Activated T-cell treated with anti-CD3 and anti-CD28 coated beads for 24 hours (primary cell): ENCODE measurements at regions not wholly inside any gene's neighbourhood (a gene's known extent, or its start where the extent isn't known, plus 50 kb on each side); places are given as distances from the start of the nearest gene placed in this dataset.

Source experiments
- DNase-seq: peaks from one replicate; pipeline ENCODE4 v3.0.0-alpha.2; 2020; ENCODE audit warnings: low read depth

DNA sequence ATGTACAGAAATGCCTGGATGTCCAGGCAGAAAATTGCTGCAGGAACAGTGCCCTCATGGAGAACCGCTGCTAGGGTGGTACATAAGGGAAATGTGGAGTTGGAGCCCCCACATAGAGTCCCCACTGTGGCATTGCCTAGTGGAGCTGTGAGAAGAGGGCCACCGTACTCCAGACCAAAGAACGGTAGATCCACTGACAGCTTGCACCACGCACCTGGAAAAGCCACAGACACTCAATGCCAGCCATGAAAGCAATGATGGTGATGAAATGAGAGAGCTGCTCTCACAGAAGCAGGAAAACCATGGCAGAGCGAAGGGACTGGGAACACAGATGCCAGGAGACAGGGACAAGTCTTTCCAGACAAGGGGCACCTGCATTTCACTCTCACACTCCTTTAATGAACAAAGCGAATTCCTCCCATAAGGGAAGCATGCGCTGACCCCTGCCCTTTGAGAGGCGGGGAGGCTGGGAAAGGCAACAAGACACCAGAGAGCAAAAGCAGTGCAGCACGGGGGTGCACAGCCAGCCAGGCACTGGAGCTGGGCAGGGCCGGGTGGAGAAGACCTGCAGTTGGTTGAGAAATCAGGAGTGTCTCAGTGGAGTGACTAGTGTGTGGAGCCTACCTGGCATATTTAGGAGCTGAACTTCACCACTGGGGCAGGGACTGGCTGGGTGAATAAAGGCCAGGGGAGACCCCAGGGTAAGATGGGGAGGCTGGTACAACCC is 1025.2 kb downstream of the TBC1D22A start:
- no peak for DNase-seq

- no peak for DNase-seq
Observed at GRCh38 chr22:47786650-47787290, 1024.3 kb downstream of the TBC1D22A start.

- no peak for DNase-seq
Observed at GRCh38 chr22:47784991-47785390, 1022.5 kb downstream of the TBC1D22A start.

DNA sequence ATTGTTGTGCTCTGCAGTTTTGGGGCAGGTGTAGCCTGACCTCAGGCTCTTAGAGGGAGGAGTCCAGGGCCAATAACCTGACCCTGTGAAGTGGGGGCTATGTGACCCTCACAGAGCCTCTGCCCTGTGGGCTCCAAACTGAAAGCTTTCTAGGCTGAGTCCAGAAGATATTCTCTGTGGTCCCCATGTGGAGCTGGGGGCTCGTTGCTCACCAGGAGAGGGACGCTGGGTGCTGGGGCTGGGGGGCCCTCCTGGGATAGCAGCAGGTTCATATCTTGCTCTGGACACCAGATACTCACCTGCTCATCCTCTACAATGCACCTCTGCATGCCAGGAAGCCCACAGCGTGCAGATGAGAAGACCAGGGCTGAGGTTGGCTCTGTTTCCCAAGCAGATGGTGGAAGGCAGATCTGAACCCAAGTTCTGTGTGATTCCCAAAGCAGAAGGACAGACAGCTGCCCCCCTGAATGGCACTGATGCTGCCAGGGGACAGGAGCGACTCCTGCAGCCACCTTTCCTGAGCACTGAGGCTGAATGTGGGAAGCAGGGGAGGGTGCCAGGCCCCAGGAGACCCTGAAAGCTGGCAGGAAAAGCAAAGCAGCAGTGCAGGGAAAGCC is 1022.0 kb downstream of the TBC1D22A start:
- DNase-seq: no peak

DNA sequence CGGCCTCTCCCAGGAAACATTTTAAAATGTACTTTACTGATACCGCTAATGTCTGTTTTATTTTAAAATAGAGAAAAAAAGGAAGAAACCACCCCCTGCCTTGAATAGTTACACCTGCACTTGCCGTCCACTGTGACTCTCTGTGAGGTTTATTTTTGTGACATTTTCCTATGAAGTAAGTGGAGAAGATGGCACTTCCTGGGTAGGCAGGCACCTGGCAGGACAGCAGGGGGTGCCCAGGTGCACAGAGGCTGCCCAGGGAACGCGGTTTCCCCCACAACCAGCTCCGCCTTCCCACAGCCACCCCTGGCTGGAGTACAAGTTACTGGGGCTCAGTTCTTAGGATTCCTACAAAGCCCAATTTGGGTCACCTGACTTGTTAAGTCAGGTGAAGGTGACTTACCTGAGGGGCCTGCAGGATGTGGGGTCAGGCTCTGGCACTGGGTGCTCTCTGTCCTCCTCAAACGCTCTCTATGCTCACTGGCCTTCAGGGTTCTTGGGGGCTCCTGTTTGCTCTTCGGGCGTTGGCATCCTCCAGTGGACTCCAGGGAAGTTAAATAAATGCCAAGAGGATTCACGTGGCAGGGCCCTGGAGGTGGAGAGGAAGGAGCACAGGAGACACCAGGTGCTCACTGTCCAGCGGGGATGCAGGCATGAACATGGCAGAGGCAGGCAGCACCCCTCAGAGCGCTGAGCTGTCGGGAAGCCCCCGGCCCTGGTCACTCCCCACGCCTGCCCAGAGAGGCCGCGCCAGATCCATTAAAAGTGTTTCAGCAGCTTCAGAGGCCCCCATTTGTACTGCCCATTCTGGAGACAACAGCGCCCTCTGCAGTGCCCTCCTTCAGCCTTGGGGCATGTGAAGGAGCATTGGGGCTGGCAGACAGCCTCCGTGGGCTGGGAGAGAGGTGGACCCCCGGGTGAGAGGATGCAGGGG is 1021.2 kb downstream of the TBC1D22A start:
- DNase-seq: no peak

DNA sequence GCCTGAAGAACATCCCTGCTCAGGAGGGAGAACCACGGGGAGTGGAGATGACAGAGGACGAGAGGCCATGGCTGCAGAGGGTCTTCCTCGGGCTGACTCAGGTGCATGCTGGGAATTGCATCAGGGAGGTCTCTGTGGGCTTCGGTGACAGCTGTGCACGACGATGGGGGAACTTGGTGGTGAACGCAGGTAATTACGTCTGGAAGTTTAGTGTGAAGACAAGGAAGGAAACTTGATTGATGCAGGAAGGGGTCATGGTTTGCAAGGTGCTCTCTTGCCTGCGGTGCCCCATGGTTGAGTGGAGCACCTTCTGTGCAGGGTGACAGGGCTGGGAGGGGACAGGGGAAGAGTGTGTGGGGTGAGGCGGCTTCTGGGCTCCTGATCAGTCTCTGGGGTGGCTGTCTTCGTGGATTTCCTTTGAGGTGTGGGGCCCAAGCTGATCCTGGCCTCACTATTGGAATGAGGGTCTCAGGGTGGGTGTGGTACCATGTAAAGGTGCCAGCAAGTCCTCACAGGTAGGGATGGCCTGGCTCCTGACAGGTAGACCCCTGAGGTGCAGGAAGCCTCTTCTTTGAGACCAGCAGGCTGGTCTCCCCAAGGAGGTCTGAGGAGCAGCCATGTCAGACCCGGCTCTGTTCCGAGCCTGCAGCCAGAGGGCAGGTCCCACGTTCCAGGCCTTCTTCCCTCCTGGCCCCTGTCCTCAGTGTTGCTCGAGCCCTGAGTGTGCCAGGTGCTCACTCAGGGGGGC is 1020.1 kb downstream of the TBC1D22A start:
- DNase-seq: no peak

DNA sequence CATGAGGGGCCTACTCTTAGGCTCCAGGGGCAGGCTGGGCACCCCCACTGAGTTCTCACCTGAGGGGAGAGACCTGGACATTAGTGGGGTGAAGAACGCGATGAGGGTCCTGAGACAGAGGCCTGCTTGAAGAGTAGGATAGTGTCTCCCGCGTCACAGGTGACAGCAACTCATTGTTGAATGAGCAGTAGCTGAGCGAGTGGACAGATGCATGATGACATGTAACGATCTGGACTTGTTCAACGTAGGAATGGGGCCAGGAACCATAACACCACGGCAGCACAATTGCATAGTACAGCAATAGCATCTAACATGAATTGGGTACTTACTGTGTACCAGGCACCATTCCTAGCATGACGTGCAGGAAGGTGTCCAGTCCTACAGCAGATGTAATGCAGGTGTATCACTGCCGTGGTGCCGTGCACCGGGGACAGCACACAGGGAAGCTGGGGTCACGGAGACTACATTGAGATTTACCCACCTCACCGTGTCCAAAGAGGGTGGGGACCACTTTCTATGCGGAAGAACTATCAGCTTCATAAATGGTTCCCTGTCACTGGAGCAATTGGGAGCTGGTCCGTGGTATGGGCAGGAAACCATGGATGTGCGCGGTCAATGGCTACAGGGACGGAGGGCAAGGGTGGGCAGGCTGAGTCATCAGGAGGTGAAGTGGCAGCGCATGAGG is 1019.1 kb downstream of the TBC1D22A start:
- DNase-seq: no peak

- DNase-seq: no peak
Observed at GRCh38 chr22:47781024-47781423, 1018.6 kb downstream of the TBC1D22A start.

- no peak for DNase-seq
Observed at GRCh38 chr22:47780281-47780875, 1017.9 kb downstream of the TBC1D22A start.

GRCh38 chr22:47779474-47779873 is 1017.0 kb downstream of the TBC1D22A start:
- DNase-seq: no peak

GRCh38 chr22:47778160-47778658 is 1015.8 kb downstream of the TBC1D22A start:
- DNase-seq: no peak

DNA sequence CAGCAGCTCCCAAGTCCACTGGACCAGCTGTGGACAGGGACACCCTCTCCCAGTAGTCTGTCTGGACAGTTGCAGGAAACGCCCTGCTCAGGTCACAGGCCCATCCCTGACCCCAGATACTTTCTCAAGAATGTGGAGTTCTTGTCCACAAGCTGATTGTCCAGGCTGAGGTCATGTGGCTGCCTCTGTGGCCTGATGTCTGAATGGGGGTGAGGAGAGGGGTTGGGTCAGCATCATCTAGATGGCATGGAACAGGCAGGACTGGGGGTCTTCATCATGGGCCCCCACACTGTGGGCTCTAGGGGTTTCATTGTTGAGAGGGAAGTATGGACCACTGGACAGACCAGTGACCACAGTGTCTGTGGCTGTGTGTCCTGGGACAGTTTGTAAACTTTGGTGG is 1015.0 kb downstream of the TBC1D22A start:
- DNase-seq: no peak

DNA sequence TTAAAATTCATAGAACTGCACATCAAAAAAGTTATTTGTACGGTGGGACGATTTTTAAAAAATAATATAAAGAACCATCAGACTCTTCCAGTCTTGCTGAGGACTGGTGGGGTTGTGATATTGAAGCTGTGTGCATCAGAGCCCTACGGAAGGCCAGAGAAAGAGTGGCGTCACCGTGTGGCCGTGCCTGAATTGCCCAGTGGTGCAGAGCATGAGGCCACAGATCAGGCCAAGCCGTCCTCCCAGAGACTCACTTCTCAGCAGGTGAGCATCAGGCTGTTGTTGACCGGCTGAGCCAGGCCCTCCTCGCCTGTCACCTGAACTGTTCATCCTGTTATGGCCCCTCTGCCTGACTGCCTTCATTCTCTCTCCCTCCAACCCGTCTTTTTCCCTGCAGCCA is 1013.9 kb downstream of the TBC1D22A start:
- no peak for DNase-seq

GRCh38 chr22:47775686-47776085 is 1013.2 kb downstream of the TBC1D22A start:
- no peak for DNase-seq

GRCh38 chr22:47775191-47775590 is 1012.7 kb downstream of the TBC1D22A start:
- DNase-seq: no peak

DNA sequence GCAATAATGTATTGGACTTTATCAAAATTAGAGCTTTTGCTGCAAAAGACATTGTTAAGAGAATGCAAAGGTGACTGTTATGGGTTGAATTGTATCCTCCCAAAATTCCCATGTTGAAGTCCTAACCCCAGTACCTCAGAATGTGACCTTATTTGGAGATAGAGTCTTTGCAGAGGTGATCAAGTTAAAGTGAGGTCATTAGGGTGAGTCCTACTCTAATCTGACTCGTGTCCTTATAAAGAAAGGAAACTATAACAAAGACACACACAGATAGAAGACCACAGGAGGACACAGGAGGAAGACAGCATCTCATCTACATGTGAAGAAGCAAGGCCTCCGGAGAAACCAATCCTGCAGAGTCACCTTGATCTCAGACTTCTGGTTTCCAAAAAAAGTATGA is 1011.2 kb downstream of the TBC1D22A start:
- DNase-seq: no peak

DNA sequence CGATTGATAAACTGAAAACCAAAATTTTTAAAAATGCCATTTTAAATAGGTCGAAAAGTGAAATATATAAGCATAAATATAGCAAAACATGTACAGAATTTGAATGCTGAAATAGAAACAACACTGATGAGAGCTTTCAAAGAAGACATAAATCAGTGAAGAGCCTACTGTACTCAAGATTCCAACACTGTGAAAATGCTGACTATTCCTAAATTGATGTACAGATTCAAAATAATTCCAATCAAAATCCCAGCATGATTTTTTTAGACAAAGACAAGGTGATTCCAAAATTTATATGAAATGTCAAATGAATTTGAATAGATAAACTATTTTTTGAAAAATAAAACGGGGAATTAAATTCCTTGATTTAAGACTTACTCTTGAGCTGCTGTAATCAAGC is 1010.4 kb downstream of the TBC1D22A start:
- DNase-seq: no peak

GRCh38 chr22:47769652-47770051 is 1007.2 kb downstream of the TBC1D22A start:
- no peak for DNase-seq

DNA sequence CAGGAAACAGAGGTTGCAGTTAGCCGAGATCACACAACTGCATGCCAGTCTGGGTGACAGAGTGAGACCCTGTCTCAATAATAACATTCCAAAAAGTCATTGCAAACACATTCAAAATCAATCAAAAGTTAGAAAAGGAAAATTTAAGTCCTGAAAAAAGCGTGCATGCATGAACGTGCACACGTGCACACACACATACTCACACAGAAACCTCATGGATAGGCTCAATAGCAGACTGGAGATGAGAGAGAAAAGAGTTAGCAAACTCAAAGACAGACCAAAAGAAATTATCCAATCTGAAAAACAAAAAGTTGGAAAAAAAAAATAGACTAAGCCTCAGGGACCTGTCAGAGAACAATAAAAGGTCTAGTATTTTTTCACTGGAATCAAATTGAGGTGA is 1005.6 kb downstream of the TBC1D22A start:
- DNase-seq: no peak

DNA sequence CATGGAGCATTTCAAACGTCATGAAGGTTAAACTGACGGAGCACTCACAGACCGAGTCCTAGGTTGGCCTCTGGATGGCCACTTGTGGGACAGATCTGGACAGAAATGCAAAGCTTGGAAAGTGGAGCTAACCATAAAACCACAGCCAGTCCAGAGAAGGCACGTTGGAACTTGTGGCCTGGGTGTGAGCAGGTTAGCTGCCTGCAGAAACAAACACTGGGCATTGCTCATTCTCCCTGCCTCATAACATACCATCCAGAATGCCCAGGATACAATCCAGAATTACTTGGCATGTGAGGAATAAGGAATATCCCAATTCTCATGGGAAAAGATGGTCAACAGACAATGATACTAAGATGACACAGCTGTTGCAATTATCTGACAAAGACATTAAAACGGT is 1005.0 kb downstream of the TBC1D22A start:
- no peak for DNase-seq
